CD4-positive, alpha-beta memory T cell (primary cell): ENCODE measurements at regions not wholly inside any gene's neighbourhood (a gene's known extent, or its start where the extent isn't known, plus 50 kb on each side); places are given as distances from the start of the nearest gene placed in this dataset.
"Not testable (repeated sequence)": the region's sequence is repeated elsewhere in the genome, so short reads cannot be mapped to it uniquely, and the experiment has no call there.

Experiments used
- CTCF ChIA-PET: fragments of 350-600 bp; sonication (Branson Sonifier 250); formaldehyde crosslinking; loops from one replicate; lab custom pipeline; 2021; ENCODE audit warnings: inconsistent platforms; ENCODE audit not compliant: partially characterized antibody; lab: Charles Lee
- POLR2A ChIA-PET: fragments of 350-600 bp; sonication (Branson Sonifier 250); formaldehyde crosslinking; loops from one replicate; lab custom pipeline; 2021; ENCODE audit not compliant: partially characterized antibody; lab: Charles Lee
- DNase-seq, 5 donors: peaks; one replicate each; pipeline versions ENCODE4 v3.0.0 to v3.0.0-alpha.2; 2020 to 2022; ENCODE audit warnings: mixed read lengths in 1 of 5
- H3K27ac ChIP-seq: one replicate; pipeline ENCODE4 v1.7.0; 2013; ENCODE audit warnings: low read depth, low read length
- H3K27me3 ChIP-seq: 2 replicates; pipeline ENCODE4 v1.7.0; 2013; ENCODE audit warnings: mild to moderate bottlenecking, low read length, moderate library complexity; ENCODE audit not compliant: insufficient read depth
- H3K36me3 ChIP-seq: 2 replicates; pipeline ENCODE4 v1.7.0; 2013; ENCODE audit warnings: mild to moderate bottlenecking, low read length, moderate library complexity; ENCODE audit not compliant: insufficient read depth
- H3K4me1 ChIP-seq: 2 replicates; pipeline ENCODE4 v1.7.0; 2013; ENCODE audit warnings: mild to moderate bottlenecking, low read length, moderate library complexity; ENCODE audit not compliant: insufficient read depth
- H3K4me3 ChIP-seq, 2 donors: one replicate each; pipeline ENCODE4 v1.7.0; 2013; ENCODE audit warnings: low read length in 2 of 2, mild to moderate bottlenecking in 1 of 2
- H3K9me3 ChIP-seq, 2 donors: one replicate each; pipeline ENCODE4 v1.7.0; 2013; ENCODE audit warnings: low read length in 2 of 2, control low read depth in 1 of 2; ENCODE audit not compliant: control insufficient read depth in 1 of 2
- H3K27ac Mint-ChIP-seq, 7 donors: one replicate each; pipeline ENCODE4 v1.8.0; 2020 to 2021; ENCODE audit warnings: mixed read lengths in 7 of 7, mild to moderate bottlenecking in 6 of 7, inconsistent platforms in 3 of 7, moderate library complexity in 3 of 7
- H3K27me3 Mint-ChIP-seq, 2 donors: one replicate each; pipeline ENCODE4 v1.8.0; 2020 to 2021; ENCODE audit warnings: mixed read lengths in 2 of 2
- H3K36me3 Mint-ChIP-seq, 2 donors: one replicate each; pipeline ENCODE4 v1.8.0; 2020 to 2021; ENCODE audit warnings: mixed read lengths in 2 of 2, inconsistent platforms in 1 of 2, mild to moderate bottlenecking in 1 of 2
- H3K4me1 Mint-ChIP-seq, 4 donors: one replicate each; pipeline ENCODE4 v1.8.0; 2020 to 2021; ENCODE audit warnings: mixed read lengths in 4 of 4, mild to moderate bottlenecking in 1 of 4
- H3K4me3 Mint-ChIP-seq, 8 donors: one replicate each; pipeline ENCODE4 v1.8.0; 2020 to 2021; ENCODE audit warnings: mixed read lengths in 8 of 8, mild to moderate bottlenecking in 7 of 8, moderate library complexity in 6 of 8, inconsistent platforms in 3 of 8
- H3K9me3 Mint-ChIP-seq, 8 donors: one replicate each; pipeline ENCODE4 v1.8.0; 2020 to 2021; ENCODE audit warnings: mixed read lengths in 8 of 8, mild to moderate bottlenecking in 5 of 8, inconsistent platforms in 3 of 8, moderate library complexity in 1 of 8
- intact Hi-C: fragments of 100-400 bp; cut with micrococcal nuclease; formaldehyde crosslinking; loops from one replicate; pipeline ENCODE4 v1.15.1; 2023

- H3K27me3 ChIP-seq, result no peaks in the 10 kb centered on the region
- H3K27ac ChIP-seq, result no peak overlapping the region
- no peak for DNase-seq
- no peak overlapping the region for H3K4me3 ChIP-seq
- intact Hi-C loops, result no loop called here
- Mint-ChIP-seq H3K4me3 (peak overlapping the region in 5 of 8 donors; percentile 11 to 35 (median 27)), H3K27ac (peak overlapping the region in 2 of 7 donors; percentile 8 to 35), H3K4me1 (peaks cover 5 to 16% (median 13%) of the 10 kb centered on the region in 4 donors), H3K36me3 (no peaks in the 10 kb centered on the region), H3K9me3 (no peaks in the 10 kb centered on the region), H3K27me3 (peaks cover 0 to 1% of the 10 kb centered on the region in 2 donors)
- H3K36me3 ChIP-seq, result no peaks in the 10 kb centered on the region
- peaks cover 10% of the 10 kb centered on the region for H3K4me1 ChIP-seq
- H3K9me3 ChIP-seq, result no peaks in the 10 kb centered on the region
- ChIA-PET CTCF (no interaction called here), POLR2A (no interaction called here)
Observed at GRCh38 chr6:170222498-170223471, 68.1 kb downstream of the DLL1 start.

GRCh38 chr6:170221753-170222400 lies 69.0 kb downstream of the DLL1 start:
- DNase-seq, result no peak
- intact Hi-C loops, result no loop called here
- Mint-ChIP-seq H3K27ac (no peak overlapping the region), H3K9me3 (no peaks in the 10 kb centered on the region), H3K4me3 (peak overlapping the region in 3 of 8 donors; percentile 11 to 50 (median 11)), H3K36me3 (no peaks in the 10 kb centered on the region), H3K4me1 (peaks cover 5 to 16% (median 13%) of the 10 kb centered on the region in 4 donors), H3K27me3 (no peaks in the 10 kb centered on the region)
- Histone ChIP-seq H3K36me3 (no peaks in the 10 kb centered on the region), H3K27ac (no peak overlapping the region), H3K9me3 (no peaks in the 10 kb centered on the region), H3K27me3 (no peaks in the 10 kb centered on the region), H3K4me3 (no peak overlapping the region), H3K4me1 (peaks cover 10% of the 10 kb centered on the region)
- ChIA-PET CTCF (no interaction called here), POLR2A (no interaction called here)

GRCh38 chr6:170221052-170221752 lies 69.7 kb downstream of the DLL1 start:
- Histone ChIP-seq H3K27me3 (no peaks in the 10 kb centered on the region), H3K27ac (no peak overlapping the region), H3K9me3 (no peaks in the 10 kb centered on the region), H3K4me1 (peaks cover 10% of the 10 kb centered on the region), H3K4me3 (no peak overlapping the region), H3K36me3 (no peaks in the 10 kb centered on the region)
- intact Hi-C loops, result no loop called here
- H3K4me1 Mint-ChIP-seq, result peaks cover 5 to 16% (median 13%) of the 10 kb centered on the region in 4 donors
- H3K27ac Mint-ChIP-seq, result peak overlapping the region in 1 of 7 donors; percentile 58
- no peak for DNase-seq
- no peaks in the 10 kb centered on the region for H3K9me3 Mint-ChIP-seq
- ChIA-PET CTCF (no interaction called here), POLR2A (no interaction called here)
- no peaks in the 10 kb centered on the region for H3K27me3 Mint-ChIP-seq
- no peak overlapping the region for H3K4me3 Mint-ChIP-seq
- H3K36me3 Mint-ChIP-seq, result no peaks in the 10 kb centered on the region

GRCh38 chr6:170213637-170214018 lies 77.2 kb downstream of the DLL1 start:
- POLR2A ChIA-PET, H3K4me3 ChIP-seq, H3K36me3 ChIP-seq, H3K9me3 ChIP-seq, H3K4me1 Mint-ChIP-seq, H3K27me3 ChIP-seq, H3K9me3 Mint-ChIP-seq, H3K36me3 Mint-ChIP-seq, H3K27me3 Mint-ChIP-seq, H3K4me1 ChIP-seq, intact Hi-C loops, DNase-seq, H3K4me3 Mint-ChIP-seq, H3K27ac ChIP-seq, H3K27ac Mint-ChIP-seq, CTCF ChIA-PET: not testable (repeated sequence)

GRCh38 chr6:170212956-170213636 lies 77.8 kb downstream of the DLL1 start:
- H3K27me3 Mint-ChIP-seq, result peaks cover 0 to 4% of the 10 kb centered on the region in 2 donors
- H3K4me3 ChIP-seq, result no peak overlapping the region
- no peak overlapping the region for H3K4me3 Mint-ChIP-seq
- H3K4me1 ChIP-seq, result no peaks in the 10 kb centered on the region
- intact Hi-C loops, result no loop called here
- H3K36me3 ChIP-seq, result no peaks in the 10 kb centered on the region
- H3K27ac Mint-ChIP-seq, result no peak overlapping the region
- H3K27me3 ChIP-seq, result no peaks in the 10 kb centered on the region
- H3K36me3 Mint-ChIP-seq, result no peaks in the 10 kb centered on the region
- CTCF ChIA-PET, result no interaction called here
- no peaks in the 10 kb centered on the region for H3K4me1 Mint-ChIP-seq
- no peak overlapping the region for H3K27ac ChIP-seq
- no peaks in the 10 kb centered on the region for H3K9me3 ChIP-seq
- H3K9me3 Mint-ChIP-seq, result no peaks in the 10 kb centered on the region
- POLR2A ChIA-PET, result no interaction called here
- DNase-seq, result no peak

GRCh38 chr6:170212051-170212756 lies 78.7 kb downstream of the DLL1 start:
- intact Hi-C loops, result no loop called here
- Histone ChIP-seq H3K4me3 (no peak overlapping the region), H3K27ac (no peak overlapping the region), H3K36me3 (no peaks in the 10 kb centered on the region), H3K27me3 (no peaks in the 10 kb centered on the region), H3K9me3 (no peaks in the 10 kb centered on the region), H3K4me1 (no peaks in the 10 kb centered on the region)
- Mint-ChIP-seq H3K36me3 (no peaks in the 10 kb centered on the region), H3K4me3 (no peak overlapping the region), H3K4me1 (no peaks in the 10 kb centered on the region), H3K27ac (peak overlapping the region in 1 of 7 donors; percentile 29), H3K9me3 (no peaks in the 10 kb centered on the region), H3K27me3 (peaks cover 0 to 4% of the 10 kb centered on the region in 2 donors)
- CTCF ChIA-PET, result no interaction called here
- POLR2A ChIA-PET, result no interaction called here
- no peak for DNase-seq
